ENCODE measurements at regions not wholly inside any gene's neighbourhood (a gene's known extent, or its start where the extent isn't known, plus 50 kb on each side); places are given as distances from the start of the nearest gene placed in this dataset.

DNA sequence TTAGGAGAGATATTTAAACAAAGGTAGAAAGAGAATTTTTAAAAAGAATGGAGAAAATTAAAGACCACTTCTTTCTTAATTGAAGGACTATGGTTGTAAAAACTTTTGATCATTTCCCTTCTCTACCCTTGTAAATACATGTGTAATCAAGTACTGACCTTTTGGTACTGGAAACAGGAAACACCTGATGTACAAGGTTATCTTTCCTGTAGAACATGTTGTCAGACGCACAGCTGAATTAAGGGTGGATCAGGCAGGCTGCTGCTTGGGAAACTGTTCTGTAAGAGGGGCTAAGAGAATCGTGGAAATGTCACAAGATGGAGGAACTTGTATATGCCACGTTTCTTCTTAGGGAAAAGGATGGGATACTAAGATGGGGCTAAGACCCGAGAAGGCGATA lies 341.6 kb downstream of the ZNF608 start:
- TF ChIP-seq, protein P1, sequence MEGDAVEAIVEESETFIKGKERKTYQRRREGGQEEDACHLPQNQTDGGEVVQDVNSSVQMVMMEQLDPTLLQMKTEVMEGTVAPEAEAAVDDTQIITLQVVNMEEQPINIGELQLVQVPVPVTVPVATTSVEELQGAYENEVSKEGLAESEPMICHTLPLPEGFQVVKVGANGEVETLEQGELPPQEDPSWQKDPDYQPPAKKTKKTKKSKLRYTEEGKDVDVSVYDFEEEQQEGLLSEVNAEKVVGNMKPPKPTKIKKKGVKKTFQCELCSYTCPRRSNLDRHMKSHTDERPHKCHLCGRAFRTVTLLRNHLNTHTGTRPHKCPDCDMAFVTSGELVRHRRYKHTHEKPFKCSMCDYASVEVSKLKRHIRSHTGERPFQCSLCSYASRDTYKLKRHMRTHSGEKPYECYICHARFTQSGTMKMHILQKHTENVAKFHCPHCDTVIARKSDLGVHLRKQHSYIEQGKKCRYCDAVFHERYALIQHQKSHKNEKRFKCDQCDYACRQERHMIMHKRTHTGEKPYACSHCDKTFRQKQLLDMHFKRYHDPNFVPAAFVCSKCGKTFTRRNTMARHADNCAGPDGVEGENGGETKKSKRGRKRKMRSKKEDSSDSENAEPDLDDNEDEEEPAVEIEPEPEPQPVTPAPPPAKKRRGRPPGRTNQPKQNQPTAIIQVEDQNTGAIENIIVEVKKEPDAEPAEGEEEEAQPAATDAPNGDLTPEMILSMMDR (optimal IDR thresholded peaks at IDR 0.05 in 1 of 3, IDR thresholded peaks at IDR 0.05 in 1 of 3, conservative IDR thresholded peaks at IDR 0.05 in 1 of 3; ENCODE audit: extremely low read depth in 1 of 3, insufficient read depth in 2 of 3, low read length in 3 of 3): no peak
- no peak for TF ChIP-seq EZH2 (IDR thresholded peaks at IDR 0.05; ENCODE audit: low read length)

Measured in keratinocyte (primary cell).